HUES48 (cell line): ENCODE measurements at regions not wholly inside any gene's neighbourhood (a gene's known extent, or its start where the extent isn't known, plus 50 kb on each side); places are given as distances from the start of the nearest gene placed in this dataset.

ENCODE experiments used
- H3K27ac ChIP-seq: one replicate; pipeline ENCODE4 v1.7.0; 2013; ENCODE audit warnings: low read depth, low read length, inconsistent platforms
- H3K27me3 ChIP-seq: 2 replicates; pipeline ENCODE4 v1.6.1; 2013; ENCODE audit warnings: mild to moderate bottlenecking, low read length; ENCODE audit not compliant: control insufficient read depth, insufficient read depth
- H3K36me3 ChIP-seq: 2 replicates; pipeline ENCODE4 v1.6.1; 2013; ENCODE audit warnings: low read length; ENCODE audit not compliant: control insufficient read depth, insufficient read depth
- H3K4me1 ChIP-seq: 2 replicates; pipeline ENCODE4 v1.6.1; 2013; ENCODE audit warnings: mild to moderate bottlenecking, low read length; ENCODE audit not compliant: control insufficient read depth, insufficient read depth
- H3K4me3 ChIP-seq: 2 replicates; pipeline ENCODE4 v1.5.1; 2013; ENCODE audit warnings: mild to moderate bottlenecking, low read depth, low read length
- H3K9ac ChIP-seq: 2 replicates; pipeline ENCODE4 v1.6.1; 2013; ENCODE audit warnings: mild to moderate bottlenecking, low read depth, low read length, moderate library complexity
- H3K9me3 ChIP-seq: 2 replicates; pipeline ENCODE4 v1.6.1; 2013; ENCODE audit warnings: low read length; ENCODE audit not compliant: control insufficient read depth, insufficient read depth

DNA sequence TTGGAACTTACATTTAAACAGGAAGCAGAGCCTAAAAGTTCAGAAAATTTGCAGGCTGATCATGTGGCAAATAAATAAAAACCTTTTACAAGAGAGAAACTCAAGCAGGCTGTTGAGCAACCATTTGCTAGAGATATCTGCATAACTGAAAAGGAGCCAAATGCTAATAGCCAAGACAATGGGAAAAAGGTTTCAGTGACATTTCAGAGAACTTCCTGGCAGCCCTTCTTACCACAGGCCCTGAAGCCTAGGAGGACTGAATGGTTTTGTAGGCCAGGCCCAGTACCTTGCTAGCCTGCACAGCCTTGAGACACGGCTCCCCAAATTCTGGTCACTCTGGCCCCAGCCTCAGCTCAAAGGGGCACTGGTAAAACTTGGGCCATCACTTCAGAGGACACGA is 945.1 kb downstream of the ADGRL3 start:
- Histone ChIP-seq H3K27ac (no peak overlapping the region), H3K27me3 (no peaks in the 10 kb centered on the region), H3K4me3 (no peak overlapping the region), H3K4me1 (no peaks in the 10 kb centered on the region), H3K36me3 (no peaks in the 10 kb centered on the region), H3K9ac (no peak overlapping the region), H3K9me3 (peaks cover 17% of the 10 kb centered on the region)

DNA sequence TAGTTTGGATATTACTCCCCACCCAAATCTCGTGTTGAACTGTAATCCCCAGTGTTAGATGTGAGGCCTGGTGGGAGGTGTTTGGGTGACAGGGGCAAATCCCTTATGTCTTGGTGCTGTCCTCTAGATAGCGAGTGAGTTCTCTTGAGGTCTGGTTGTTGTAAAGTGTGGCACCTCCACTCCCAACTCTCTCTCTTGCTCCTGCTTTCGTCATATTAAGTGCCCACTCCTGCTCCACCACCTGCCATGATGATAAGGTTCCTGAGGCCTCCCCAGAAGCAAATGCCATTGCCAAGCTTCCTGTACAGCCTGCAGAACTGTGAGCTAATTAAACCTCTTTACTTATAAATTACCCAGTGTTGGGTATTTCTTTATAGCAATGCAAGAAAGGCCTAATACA is 944.3 kb downstream of the ADGRL3 start:
- H3K36me3 ChIP-seq: no peaks in the 10 kb centered on the region
- peaks cover 17% of the 10 kb centered on the region for H3K9me3 ChIP-seq
- no peak overlapping the region for H3K4me3 ChIP-seq
- H3K27me3 ChIP-seq: no peaks in the 10 kb centered on the region
- no peaks in the 10 kb centered on the region for H3K4me1 ChIP-seq
- no peak overlapping the region for H3K27ac ChIP-seq
- no peak overlapping the region for H3K9ac ChIP-seq

DNA sequence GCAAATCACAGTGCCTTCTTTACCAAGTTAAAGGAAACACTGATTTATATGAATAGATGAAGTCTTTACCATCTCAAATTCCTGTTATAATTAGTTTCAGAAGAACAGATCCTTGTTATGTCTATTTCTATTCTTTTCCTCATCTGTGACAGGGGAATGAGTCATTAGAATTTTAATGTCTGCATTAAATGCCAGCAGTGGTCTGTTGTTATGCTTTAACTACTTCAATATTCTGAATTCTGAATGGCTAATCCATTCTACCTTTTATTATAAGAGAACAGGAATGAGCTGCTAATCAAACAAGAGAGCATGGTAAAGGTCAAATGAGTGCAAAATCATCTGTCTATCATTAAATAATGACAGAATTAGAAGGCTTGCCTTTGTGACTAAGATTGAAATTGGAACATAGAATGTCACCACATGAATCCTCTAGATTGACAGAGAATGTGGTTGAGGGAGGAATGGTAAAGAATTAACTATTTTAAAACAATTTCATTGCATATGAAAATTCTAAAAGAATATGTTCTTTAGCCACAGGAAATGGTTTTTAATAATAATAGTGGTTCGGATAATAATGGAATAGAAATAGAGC is 935.5 kb downstream of the ADGRL3 start:
- Histone ChIP-seq H3K4me1 (peaks cover 33% of the 10 kb centered on the region), H3K9ac (no peak overlapping the region), H3K27ac (peak overlapping the region; percentile 62), H3K4me3 (peak overlapping the region; percentile 0; the same call in 1 of the 2 replicates), H3K36me3 (no peaks in the 10 kb centered on the region), H3K9me3 (no peaks in the 10 kb centered on the region; the same call in 1 of the 2 replicates), H3K27me3 (no peaks in the 10 kb centered on the region)

DNA sequence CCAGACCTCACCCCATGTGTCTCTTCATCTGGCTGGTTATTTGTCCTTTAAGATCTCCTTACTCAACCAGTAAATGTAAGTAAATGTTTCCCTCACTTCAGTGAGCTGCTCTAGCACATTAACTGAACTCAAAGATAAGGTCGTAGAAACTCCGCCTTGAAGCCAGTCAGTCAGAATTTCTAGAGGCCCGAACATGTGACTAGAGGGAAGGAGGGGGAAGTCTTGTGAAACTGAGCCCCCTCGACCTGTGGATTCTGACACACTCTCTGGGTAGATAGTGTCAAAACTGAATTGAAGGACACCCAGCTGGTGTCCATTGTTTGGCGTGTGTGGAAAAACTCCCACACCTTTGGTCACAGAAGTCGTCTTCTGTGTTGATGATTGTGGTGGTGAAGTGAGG is 933.9 kb downstream of the ADGRL3 start:
- H3K4me3 ChIP-seq: no peak overlapping the region
- no peaks in the 10 kb centered on the region; the same call in 1 of the 2 replicates for H3K9me3 ChIP-seq
- peaks cover 33% of the 10 kb centered on the region for H3K4me1 ChIP-seq
- H3K9ac ChIP-seq: no peak overlapping the region
- no peaks in the 10 kb centered on the region for H3K36me3 ChIP-seq
- H3K27ac ChIP-seq: no peak overlapping the region
- no peaks in the 10 kb centered on the region for H3K27me3 ChIP-seq

DNA sequence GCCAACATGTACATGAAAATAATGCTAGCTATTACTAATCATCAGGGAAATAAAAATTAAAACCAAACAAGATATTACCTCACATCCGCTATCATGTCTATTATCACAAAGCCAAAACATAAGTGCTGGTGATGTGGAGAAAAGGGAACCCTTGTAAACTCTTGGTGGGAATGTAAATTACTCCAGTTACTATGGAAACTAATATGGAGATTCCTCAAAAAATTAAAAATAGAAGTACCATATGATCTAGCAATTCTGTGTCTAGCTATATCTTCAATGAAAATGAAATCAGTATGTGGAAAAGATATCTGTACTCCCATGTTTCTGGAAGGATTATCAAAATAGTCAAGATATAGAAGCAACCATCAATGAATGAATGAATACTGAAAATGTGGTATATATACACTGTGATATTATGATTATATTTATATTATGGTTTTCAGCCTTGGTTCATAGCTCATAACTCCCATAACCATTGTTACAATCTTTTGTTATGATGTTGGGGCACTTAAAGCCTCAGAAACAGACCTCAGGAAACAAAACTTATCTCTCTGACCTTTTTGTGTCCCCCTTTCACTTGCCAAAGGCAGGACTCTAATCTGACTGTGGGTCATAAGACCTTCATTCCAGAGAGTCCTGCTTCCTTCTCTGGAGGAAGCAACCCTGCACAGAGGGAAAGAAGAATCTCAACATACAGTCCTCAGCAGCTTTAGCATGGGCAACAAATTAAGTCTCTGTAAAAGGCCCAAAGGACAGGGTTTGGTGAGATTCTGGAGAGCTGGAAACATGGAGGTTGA is 933.2 kb downstream of the ADGRL3 start:
- H3K36me3 ChIP-seq: no peaks in the 10 kb centered on the region
- no peak overlapping the region for H3K27ac ChIP-seq
- no peak overlapping the region for H3K4me3 ChIP-seq
- peaks cover 33% of the 10 kb centered on the region for H3K4me1 ChIP-seq
- no peaks in the 10 kb centered on the region for H3K9me3 ChIP-seq
- no peaks in the 10 kb centered on the region for H3K27me3 ChIP-seq
- H3K9ac ChIP-seq: no peak overlapping the region

DNA sequence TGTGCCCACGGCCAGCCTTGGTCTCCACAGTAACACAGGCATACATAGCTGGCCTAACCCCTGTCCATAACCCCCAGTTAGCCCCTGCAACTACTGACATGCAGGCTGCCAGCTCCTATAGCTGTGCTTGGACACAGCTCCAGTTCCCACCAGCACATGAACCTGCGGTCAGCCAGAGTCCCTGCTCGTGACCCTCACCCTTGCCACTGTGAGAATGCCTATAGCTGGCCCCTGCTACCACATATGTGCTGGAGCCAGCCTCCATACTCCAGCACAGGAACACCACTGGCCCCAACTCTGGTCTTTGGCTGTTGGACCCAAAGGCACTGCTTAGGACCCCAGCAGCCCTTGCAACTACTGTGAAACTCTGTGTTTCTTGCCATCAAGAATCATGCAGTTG is 930.9 kb downstream of the ADGRL3 start:
- H3K4me1 ChIP-seq: peaks cover 20% of the 10 kb centered on the region
- no peaks in the 10 kb centered on the region for H3K36me3 ChIP-seq
- no peak overlapping the region for H3K27ac ChIP-seq
- no peak overlapping the region for H3K9ac ChIP-seq
- H3K27me3 ChIP-seq: no peaks in the 10 kb centered on the region
- H3K9me3 ChIP-seq: no peaks in the 10 kb centered on the region
- H3K4me3 ChIP-seq: no peak overlapping the region

DNA sequence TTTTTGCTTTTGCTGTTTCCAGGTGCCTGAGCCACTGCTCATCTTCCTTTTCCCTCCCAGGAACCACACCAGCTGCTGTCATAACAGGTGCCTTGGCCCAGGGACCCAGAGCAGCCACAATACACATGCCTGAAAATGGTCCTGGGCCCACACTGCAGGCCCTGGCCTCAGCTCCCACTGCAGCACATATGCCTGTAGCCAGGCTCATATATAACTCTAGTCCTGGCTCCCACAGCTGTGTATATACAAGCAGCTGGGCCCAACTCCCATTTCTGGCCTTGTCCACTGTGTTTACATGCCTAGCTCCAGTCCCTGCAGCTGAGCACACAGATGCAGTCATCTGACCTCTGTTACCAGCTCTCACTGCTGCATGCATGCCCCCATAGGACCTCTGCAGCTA is 930.5 kb downstream of the ADGRL3 start:
- H3K4me3 ChIP-seq: no peak overlapping the region
- no peak overlapping the region for H3K9ac ChIP-seq
- no peaks in the 10 kb centered on the region for H3K36me3 ChIP-seq
- peaks cover 16% of the 10 kb centered on the region for H3K4me1 ChIP-seq
- H3K27me3 ChIP-seq: no peaks in the 10 kb centered on the region
- no peaks in the 10 kb centered on the region for H3K9me3 ChIP-seq
- H3K27ac ChIP-seq: no peak overlapping the region

DNA sequence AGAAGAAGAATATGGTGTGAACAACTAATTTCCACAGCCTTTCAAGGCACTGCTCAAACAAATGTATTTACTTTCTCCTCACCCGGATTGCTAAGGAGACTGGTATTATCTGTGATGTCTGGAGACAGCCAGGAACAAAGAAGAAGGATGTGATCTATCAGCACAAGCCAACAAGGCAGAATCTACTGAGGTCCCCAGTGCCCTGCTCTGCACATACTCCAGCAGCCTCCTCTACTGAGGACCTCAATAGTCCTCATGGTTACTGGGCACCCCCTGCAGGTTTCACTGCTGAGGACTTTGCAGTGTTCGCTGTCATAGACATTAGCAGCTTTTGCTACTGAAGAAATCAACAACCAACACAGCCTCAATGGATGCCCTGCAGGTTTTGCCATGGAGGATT is 930.1 kb downstream of the ADGRL3 start:
- no peak overlapping the region for H3K27ac ChIP-seq
- H3K36me3 ChIP-seq: no peaks in the 10 kb centered on the region
- H3K27me3 ChIP-seq: no peaks in the 10 kb centered on the region
- no peak overlapping the region for H3K9ac ChIP-seq
- peaks cover 12% of the 10 kb centered on the region for H3K4me1 ChIP-seq
- H3K4me3 ChIP-seq: no peak overlapping the region
- H3K9me3 ChIP-seq: no peaks in the 10 kb centered on the region
